HG02852 (cell line): ENCODE measurements at regions not wholly inside any gene's neighbourhood (a gene's known extent, or its start where the extent isn't known, plus 50 kb on each side); places are given as distances from the start of the nearest gene placed in this dataset.
"Not testable (repeated sequence)": the region's sequence is repeated elsewhere in the genome, so short reads cannot be mapped to it uniquely, and the experiment has no call there.

Source experiments
- ATAC-seq: cut with Tn5 transposase; IDR thresholded peaks from one replicate; pipeline ENCODE4 v1.9.1; 2021; ENCODE audit warnings: mild to moderate bottlenecking, moderate library complexity; ENCODE audit not compliant: unreplicated experiment

DNA sequence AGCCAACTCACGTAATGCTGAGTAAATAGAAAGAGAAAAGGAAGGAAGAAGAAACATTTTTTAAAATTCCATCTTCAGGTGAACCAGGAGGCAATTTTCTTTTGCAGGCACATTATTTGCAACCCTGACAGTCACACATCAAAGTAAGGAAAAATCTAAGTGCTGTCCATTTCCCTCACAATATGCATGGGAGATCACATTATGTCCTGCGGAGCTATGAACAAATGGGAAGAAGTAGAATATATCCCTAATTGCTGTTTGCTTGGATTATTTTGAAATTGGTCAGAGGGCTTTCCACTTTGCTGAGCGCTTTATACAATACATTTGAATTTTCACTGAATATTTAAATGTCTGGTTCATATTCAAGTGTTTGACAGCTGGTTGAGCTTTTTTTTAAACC, 133.8 kb upstream of the API5 start:
- ATAC-seq: no peak

- not testable (repeated sequence) for ATAC-seq
Measured at GRCh38 chr11:43194459-43194858, 117.3 kb upstream of the API5 start.

- no peak for ATAC-seq
Measured at GRCh38 chr11:43197379-43197778, 114.4 kb upstream of the API5 start.

DNA sequence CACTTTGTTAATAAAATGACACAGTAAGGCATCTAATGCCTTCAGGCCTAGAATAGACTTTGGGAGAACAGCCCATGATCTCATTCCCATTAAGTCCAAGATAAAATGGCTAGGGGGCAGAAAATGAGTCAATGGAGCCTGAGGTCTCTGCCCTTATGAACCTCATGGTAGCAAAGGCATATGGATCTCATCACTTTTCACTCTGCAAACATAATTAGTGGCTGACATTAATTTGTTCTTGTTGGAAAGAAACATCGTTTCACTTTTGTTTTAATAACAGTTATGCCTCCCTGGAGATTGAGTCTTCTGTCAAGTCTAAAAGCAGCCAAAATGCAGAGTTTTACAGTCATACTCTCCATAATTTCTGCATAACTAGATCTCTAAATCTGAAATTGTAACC, 111.8 kb upstream of the API5 start:
- no peak for ATAC-seq

DNA sequence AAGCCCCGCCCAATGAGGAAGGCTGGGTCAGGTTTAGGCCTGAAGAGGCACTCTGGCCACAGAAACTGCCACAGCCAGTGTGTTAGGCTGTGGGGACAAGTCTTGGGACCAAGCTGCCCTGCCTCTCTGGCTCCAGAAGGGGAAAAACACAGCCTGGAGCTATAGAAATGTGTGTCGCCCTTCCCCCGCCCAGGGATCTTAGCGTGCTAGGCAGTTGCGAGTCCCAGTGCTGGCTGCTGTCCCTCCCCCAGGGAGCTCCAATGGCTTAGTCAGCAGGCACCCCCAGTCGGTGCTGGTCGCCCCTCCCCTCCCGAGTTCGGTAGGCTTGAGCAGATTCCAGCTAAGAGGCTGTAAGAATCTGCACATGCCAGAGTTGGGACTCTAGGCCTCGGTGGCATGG, 99.5 kb upstream of the API5 start:
- no peak for ATAC-seq

GRCh38 chr11:43214471-43214870, 97.3 kb upstream of the API5 start:
- ATAC-seq: no peak

GRCh38 chr11:43217849-43218248, 93.9 kb upstream of the API5 start:
- no peak for ATAC-seq

DNA sequence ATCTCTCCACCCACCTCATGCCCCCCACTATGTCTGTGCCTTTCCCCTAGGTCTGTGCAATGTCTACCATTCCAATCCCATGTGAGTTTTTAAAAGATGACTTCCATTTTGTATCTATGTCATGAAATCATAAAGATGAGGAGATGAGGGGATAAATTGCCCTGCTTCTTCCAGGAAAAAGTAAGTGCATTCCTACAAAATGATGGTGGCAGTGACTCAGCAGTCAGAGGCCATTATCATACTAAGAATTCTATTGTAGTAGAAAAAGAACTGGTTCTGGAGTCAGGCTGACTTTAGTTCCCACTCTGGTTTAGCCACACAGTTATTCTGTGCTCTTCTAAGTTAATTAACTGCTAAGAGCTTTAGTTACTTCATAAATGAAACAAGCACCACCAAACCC, 89.6 kb upstream of the API5 start:
- ATAC-seq: no peak

DNA sequence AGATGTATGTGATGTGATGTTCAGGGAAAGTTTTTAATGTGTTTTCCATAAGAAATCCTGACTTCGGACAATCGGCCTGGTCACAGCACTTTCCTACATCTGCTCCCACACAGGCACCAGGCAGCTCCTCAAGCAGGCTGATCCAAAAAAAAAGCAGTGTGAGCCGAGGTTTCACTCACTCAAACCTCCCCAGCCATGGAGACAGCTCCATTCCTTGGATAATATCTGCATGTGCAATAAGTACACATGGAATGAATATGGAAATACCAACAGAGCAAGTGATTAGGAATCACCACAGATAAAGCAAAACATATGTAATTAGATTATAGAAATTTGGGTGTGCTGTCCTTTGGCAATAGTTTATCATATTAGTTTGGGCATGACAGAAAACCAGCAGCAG, 88.8 kb upstream of the API5 start:
- no peak for ATAC-seq

DNA sequence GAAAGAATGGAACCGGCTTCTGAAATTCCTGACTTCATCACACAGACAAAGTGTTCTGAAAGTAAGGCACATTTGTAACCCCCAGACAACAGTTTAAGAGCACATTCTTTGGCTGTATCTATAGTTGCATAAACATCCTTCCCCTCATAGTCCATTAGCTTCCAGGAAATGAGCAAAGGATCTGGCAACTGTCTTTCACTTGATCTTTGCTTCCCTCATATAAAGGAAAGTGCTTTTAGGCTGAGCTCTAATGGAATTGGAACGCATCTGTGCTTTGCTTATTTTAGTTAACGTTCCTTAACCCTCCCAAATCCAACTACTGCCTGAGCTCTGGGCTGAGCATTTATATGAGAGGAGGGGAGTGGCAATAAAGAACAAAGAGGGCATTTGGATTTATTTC, 76.9 kb upstream of the API5 start:
- no peak for ATAC-seq

DNA sequence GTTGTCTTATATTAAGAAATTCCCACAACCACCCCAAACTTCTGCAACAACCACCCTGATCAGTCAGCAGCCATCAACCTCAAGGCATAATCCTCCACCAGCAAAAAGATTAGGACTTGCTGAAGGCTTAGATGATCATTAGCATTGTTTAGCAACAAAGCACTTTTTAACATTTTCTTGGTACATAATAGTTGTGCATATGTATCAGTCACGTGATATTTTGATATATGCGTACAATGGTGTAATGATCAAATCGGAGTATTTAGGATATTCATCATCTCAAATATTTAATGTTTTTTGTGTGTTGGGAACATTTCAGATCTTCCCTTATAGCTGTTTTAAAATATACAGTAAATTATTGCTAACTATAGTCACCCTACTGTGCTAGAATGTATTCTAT, 73.5 kb upstream of the API5 start:
- no peak for ATAC-seq

DNA sequence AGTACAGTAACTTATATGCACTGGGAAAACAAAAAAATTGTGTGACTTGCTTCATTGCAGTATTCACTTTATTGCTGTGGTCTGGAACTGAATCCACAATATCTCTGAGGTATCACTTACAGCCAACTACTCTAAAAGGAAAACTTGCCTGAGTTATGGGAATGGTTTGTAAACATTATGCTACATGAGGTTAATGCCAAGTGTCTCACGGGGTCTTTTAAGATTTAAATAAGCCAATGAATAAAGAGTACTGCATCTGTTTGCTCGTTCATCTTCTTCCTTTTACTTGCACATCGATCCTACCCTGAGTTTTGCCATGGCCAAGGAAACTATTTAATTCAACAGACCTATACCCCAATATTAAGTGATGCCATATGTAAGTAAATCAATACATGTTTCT, 72.0 kb upstream of the API5 start:
- ATAC-seq: no peak

DNA sequence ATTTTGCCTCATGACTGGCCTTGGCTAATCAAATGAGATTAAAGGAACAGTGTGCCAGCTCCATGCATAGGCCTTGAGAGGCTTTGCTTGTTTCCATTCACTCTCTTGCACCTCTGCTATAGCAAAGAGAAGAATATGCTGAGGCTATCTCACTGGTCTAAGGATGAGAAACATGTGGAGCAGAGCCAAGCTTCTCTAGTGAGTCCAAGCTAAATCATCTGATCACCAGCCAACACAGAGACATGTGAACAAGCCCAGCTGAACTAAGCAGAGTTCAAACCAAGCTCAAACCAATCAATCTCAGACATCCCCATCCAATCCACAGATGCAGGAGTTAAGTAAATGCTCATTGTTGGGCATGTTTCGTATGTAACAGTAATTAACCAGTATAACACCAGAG, 69.4 kb upstream of the API5 start:
- ATAC-seq: no peak

DNA sequence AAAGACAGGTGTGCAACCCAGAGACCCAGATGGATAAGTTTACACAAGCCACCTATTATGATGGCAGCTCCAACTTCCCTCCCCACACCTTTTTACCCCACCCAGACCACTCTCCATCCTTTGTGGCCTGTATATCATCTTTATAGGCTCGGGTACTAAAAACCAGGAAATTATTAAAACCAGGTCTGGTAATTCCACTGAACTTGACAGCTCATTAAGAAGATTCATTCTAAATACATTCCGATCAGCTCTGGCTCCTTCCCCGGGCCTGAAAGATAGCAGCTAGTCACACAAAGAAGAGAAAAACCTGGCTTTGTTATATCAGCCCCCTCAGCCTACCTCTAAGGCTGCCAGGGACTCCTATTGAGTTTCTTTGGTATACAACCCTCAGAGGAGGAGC, 67.9 kb upstream of the API5 start:
- ATAC-seq: no peak

GRCh38 chr11:43245466-43245865, 66.3 kb upstream of the API5 start:
- ATAC-seq: no peak

GRCh38 chr11:43250309-43250708, 61.5 kb upstream of the API5 start:
- ATAC-seq: no peak

DNA sequence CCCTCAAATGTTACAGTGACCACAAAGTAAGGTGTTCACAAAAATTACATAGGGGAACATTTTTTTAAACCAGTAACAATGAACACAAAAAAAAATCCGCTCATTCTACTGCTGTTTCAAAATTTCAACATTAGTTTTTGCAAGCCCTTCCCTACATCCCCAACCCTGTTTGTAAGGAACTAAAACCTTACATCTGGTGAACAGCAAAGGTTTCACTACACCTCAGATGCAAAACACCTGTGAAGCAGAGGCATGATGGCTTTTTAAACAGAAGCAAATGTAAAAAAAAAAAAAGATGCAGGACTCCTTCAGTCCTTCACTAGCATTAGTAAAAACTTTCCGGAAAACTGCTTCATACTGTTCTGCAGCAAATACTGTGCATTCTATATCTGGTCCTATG, 50.0 kb upstream of the API5 start:
- no peak for ATAC-seq
